D341Med (cell line): ENCODE measurements at regions not wholly inside any gene's neighbourhood (a gene's known extent, or its start where the extent isn't known, plus 50 kb on each side); places are given as distances from the start of the nearest gene placed in this dataset.

Experiments
- DNase-seq: peaks from one replicate; pipeline ENCODE4 v3.0.0; 2012; ENCODE audit warnings: low spot score

- no peak for DNase-seq
Observed at GRCh38 chr5:82356808-82357671, 78.9 kb upstream of the RPS23 start.

- DNase-seq = no peak
Observed at GRCh38 chr5:82356021-82356420, 77.9 kb upstream of the RPS23 start.

GRCh38 chr5:82355496-82355895 lies 77.3 kb upstream of the RPS23 start:
- DNase-seq = no peak

- no peak for DNase-seq
Observed at GRCh38 chr5:82355053-82355452, 76.9 kb upstream of the RPS23 start.

GRCh38 chr5:82354543-82354942 lies 76.4 kb upstream of the RPS23 start:
- DNase-seq = no peak

GRCh38 chr5:82353522-82353921 lies 75.4 kb upstream of the RPS23 start:
- no peak for DNase-seq

- DNase-seq = no peak
Observed at GRCh38 chr5:82352146-82352791, 74.1 kb upstream of the RPS23 start.

GRCh38 chr5:82351754-82352145 lies 73.6 kb upstream of the RPS23 start:
- DNase-seq = peak; percentile 58

- DNase-seq = no peak
Observed at GRCh38 chr5:82351297-82351696, 73.1 kb upstream of the RPS23 start.

- DNase-seq = peak; percentile 56
Observed at GRCh38 chr5:82349652-82350051, 71.5 kb upstream of the RPS23 start.

- DNase-seq = no peak
Observed at GRCh38 chr5:82348784-82349425, 70.8 kb upstream of the RPS23 start.

GRCh38 chr5:82347201-82347865 lies 69.2 kb upstream of the RPS23 start:
- DNase-seq = no peak

GRCh38 chr5:82346399-82347165 lies 68.4 kb upstream of the RPS23 start:
- DNase-seq = no peak

- DNase-seq = no peak
Observed at GRCh38 chr5:82345108-82345507, 67.0 kb upstream of the RPS23 start.

GRCh38 chr5:82341325-82341724 lies 63.2 kb upstream of the RPS23 start:
- no peak for DNase-seq

- no peak for DNase-seq
Observed at GRCh38 chr5:82340799-82341198, 62.6 kb upstream of the RPS23 start.

- DNase-seq = no peak
Observed at GRCh38 chr5:82339792-82340191, 61.6 kb upstream of the RPS23 start.

- no peak for DNase-seq
Observed at GRCh38 chr5:82338771-82339373, 60.7 kb upstream of the RPS23 start.

GRCh38 chr5:82336959-82337351 lies 58.8 kb upstream of the RPS23 start:
- DNase-seq = no peak

- DNase-seq = no peak
Observed at GRCh38 chr5:82336226-82336958, 58.2 kb upstream of the RPS23 start.

- no peak for DNase-seq
Observed at GRCh38 chr5:82335806-82336205, 57.7 kb upstream of the RPS23 start.
